Muscle layer of colon (tissue), 2 donors: ENCODE measurements at regions not wholly inside any gene's neighbourhood (a gene's known extent, or its start where the extent isn't known, plus 50 kb on each side); places are given as distances from the start of the nearest gene placed in this dataset.

Experiments
- H3K27ac ChIP-seq: one replicate; pipeline ENCODE4 v1.7.0; 2013; ENCODE audit warnings: low read depth, mild to moderate bottlenecking, low read length, moderate library complexity
- H3K27me3 ChIP-seq, 2 donors: one replicate each; pipeline ENCODE4 v1.7.0; 2013; ENCODE audit warnings: low read length in 2 of 2, mild to moderate bottlenecking in 2 of 2; ENCODE audit not compliant: insufficient read depth in 2 of 2, control insufficient read depth in 1 of 2
- H3K36me3 ChIP-seq: one replicate; pipeline ENCODE4 v1.7.0; 2013; ENCODE audit warnings: mild to moderate bottlenecking, low read length; ENCODE audit not compliant: insufficient read depth
- H3K4me1 ChIP-seq: one replicate; pipeline ENCODE4 v1.7.0; 2013; ENCODE audit warnings: mild to moderate bottlenecking, low read length; ENCODE audit not compliant: insufficient read depth
- H3K4me3 ChIP-seq, 2 donors: one replicate each; pipeline ENCODE4 v1.7.0; 2013; ENCODE audit warnings: low read length in 2 of 2, low read depth in 1 of 2, mild to moderate bottlenecking in 1 of 2, moderate library complexity in 1 of 2
- H3K9ac ChIP-seq: one replicate; pipeline ENCODE4 v1.7.0; 2013; ENCODE audit warnings: low read length
- H3K9me3 ChIP-seq: one replicate; pipeline ENCODE4 v1.7.0; 2013; ENCODE audit warnings: mild to moderate bottlenecking, low read length
- donor health status: abdominal sarcoma.
- donor health status: Adenocarcinoma of cecum.

DNA sequence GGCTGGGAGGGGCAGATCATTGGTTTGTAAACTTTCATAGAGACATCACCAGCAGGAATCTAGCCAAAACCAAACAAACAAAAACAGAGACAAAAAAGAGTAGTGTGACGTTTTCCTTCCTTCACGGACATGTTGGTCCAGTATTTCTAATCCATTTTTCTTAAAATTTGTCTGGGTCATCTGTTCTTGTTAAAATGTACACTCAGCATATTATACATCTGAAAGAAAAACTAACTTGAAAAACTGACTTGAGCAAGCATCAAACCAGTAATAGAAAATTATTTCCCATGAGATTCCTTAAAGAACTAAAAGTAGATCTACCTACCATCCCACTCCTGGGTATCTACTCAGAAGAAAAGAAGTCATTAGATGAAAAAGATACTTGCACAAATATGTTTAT is 164.2 kb downstream of the KLF6 start:
- peaks cover 6% of the 10 kb centered on the region for H3K4me1 ChIP-seq
- H3K9ac ChIP-seq = no peak overlapping the region
- no peaks in the 10 kb centered on the region for H3K27me3 ChIP-seq
- no peaks in the 10 kb centered on the region for H3K9me3 ChIP-seq
- no peak overlapping the region for H3K4me3 ChIP-seq
- H3K27ac ChIP-seq = no peak overlapping the region
- H3K36me3 ChIP-seq = no peaks in the 10 kb centered on the region

DNA sequence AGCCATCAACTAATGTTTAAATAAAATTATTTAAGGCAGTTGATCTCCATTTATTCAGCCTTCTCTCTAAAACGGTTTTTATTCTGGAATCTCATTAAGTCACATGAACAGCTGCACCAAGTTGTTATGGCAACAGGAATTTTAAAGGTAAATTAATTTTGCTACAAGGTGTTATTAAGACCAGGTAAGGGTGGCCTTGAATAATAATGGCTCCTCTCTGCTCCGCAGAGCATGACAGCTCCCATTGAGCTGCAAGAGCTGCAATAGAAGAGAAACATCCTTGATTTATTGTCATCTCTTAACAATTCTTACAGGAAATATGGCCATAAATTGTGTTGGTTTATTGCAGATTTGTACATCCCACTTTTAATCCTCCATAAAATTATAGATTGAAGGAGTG is 165.8 kb downstream of the KLF6 start:
- no peaks in the 10 kb centered on the region for H3K27me3 ChIP-seq
- no peak overlapping the region for H3K9ac ChIP-seq
- H3K4me3 ChIP-seq = no peak overlapping the region
- H3K9me3 ChIP-seq = no peaks in the 10 kb centered on the region
- no peaks in the 10 kb centered on the region for H3K36me3 ChIP-seq
- no peak overlapping the region for H3K27ac ChIP-seq
- H3K4me1 ChIP-seq = no peaks in the 10 kb centered on the region

DNA sequence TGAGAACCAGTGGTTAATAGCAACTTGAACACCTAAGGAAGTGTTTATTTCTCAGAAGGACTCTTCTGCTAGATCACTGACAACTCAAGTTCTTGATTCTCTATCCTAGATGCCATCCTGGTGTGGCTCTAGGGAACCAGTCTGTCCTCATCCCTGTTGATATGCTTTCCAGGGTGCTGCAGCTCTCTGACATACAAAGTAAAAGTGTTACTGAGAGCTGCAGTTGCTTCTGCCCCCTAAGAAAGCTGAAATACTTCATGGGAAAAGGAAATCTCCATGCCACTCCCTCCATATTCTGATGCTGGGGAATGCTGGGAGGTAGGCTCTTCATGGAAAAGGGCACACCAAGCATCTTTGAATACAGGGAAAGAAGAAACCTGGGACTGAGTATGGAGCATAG is 168.1 kb downstream of the KLF6 start:
- Histone ChIP-seq H3K27me3 (no peaks in the 10 kb centered on the region), H3K4me3 (no peak overlapping the region), H3K9me3 (peaks cover 5% of the 10 kb centered on the region), H3K4me1 (no peaks in the 10 kb centered on the region), H3K36me3 (no peaks in the 10 kb centered on the region), H3K9ac (no peak overlapping the region), H3K27ac (no peak overlapping the region)

DNA sequence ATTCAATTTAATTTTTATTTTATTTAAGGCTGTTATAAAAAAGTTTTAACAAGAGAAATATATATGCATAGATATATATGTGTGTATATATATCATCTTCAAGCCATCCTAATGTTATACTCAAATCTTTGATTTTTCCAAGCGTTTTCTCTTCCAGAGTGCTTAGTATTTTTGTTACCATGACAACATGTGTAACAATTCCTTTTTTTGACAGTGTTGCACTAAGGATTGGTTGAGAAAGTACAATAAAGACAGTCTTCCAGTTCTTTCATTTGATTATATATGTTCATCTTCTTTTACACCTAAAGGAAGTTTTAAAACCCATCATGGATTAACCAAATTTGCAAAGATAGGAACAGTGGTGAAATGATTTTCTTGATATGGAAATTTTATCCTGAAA is 171.7 kb downstream of the KLF6 start:
- Histone ChIP-seq H3K9me3 (peaks cover 6% of the 10 kb centered on the region), H3K27ac (no peak overlapping the region), H3K9ac (no peak overlapping the region), H3K4me3 (no peak overlapping the region), H3K27me3 (no peaks in the 10 kb centered on the region), H3K4me1 (no peaks in the 10 kb centered on the region), H3K36me3 (no peaks in the 10 kb centered on the region)

DNA sequence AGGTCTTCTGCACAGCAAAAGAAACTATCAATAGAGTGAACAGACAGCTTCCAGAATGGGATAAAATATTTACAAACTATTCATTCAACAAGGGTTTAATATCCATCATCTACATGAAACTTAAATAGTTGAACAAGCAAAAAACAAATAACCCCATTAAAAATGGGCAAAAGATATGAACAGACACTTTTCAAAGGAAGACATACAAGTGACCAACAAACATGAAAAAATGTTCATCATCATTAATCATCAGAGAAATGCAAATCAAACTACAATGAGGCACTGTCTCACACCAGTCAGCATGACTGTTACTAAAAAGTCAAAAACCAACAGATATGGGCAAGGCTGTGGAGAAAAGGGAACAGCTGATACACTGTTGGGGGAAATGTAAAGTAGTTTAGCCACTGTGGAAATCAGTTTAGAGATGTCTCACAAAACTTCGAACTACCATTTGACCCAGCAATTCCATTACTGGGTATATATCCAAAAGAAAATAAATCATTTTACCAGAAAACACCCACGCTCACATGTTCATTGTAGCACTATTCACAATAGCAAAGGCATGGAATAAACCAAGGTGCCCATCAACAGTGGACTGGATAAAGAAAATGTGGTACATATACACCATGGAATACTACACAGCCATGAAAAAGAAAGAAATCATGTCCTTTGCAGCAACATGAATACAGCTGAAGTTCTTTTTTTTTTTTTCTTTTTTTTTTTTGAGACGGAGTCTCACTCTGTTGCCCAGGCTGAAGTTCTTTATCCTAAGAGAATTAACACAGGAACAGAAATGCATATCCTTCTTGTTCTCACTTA is 172.6 kb downstream of the KLF6 start:
- no peak overlapping the region for H3K4me3 ChIP-seq
- H3K9ac ChIP-seq = no peak overlapping the region

DNA sequence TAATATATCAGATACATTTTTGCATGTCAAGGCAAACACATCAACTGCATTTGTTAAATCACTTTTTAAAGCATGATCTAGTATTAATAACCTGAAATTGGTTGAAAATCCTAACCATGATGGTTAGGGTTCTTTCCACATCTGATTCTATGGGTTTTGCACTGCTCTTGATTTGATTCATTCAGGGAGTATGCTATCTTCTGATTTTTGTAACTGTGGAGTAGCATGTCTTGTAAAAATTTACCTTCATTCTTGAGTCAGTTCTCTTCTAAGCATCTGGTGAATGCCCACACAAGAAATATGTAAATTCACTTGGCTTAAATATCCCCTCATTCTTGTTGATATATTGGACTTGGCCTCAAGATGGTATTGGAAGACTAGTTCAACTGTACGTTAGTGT is 178.7 kb downstream of the KLF6 start:
- H3K27ac ChIP-seq = no peak overlapping the region
- no peaks in the 10 kb centered on the region for H3K4me1 ChIP-seq
- H3K36me3 ChIP-seq = no peaks in the 10 kb centered on the region
- no peak overlapping the region for H3K4me3 ChIP-seq
- H3K9ac ChIP-seq = no peak overlapping the region
- peaks cover 7% of the 10 kb centered on the region for H3K9me3 ChIP-seq
- H3K27me3 ChIP-seq = no peaks in the 10 kb centered on the region

More for the DNA sequence above, 172.6 kb downstream of the KLF6 start:
- Histone ChIP-seq H3K4me1 (no peaks in the 10 kb centered on the region), H3K9me3 (peaks cover 12% of the 10 kb centered on the region), H3K27me3 (no peaks in the 10 kb centered on the region), H3K36me3 (no peaks in the 10 kb centered on the region), H3K27ac (no peak overlapping the region)

DNA sequence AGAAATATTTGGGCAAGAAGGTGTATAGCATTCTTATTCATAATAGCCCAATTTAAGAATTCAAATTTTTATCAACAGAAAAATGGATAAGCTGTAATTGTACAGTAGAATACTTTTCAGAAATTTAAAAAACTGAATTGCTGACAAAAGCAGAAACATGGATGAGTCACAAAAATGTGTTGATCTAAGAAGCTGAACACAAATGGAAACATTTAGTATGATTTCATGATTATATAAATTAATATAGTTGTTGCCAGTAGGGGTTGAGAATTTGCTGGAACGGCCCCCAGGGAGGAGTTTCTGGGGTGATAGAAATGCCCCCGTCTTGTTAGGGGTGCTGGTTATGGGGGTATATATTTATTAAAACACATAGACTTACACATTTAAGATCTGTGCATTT is 179.1 kb downstream of the KLF6 start:
- H3K4me1 ChIP-seq = no peaks in the 10 kb centered on the region
- H3K27me3 ChIP-seq = no peaks in the 10 kb centered on the region
- H3K36me3 ChIP-seq = no peaks in the 10 kb centered on the region
- H3K4me3 ChIP-seq = no peak overlapping the region
- no peak overlapping the region for H3K27ac ChIP-seq
- H3K9ac ChIP-seq = no peak overlapping the region
- H3K9me3 ChIP-seq = peaks cover 7% of the 10 kb centered on the region

DNA sequence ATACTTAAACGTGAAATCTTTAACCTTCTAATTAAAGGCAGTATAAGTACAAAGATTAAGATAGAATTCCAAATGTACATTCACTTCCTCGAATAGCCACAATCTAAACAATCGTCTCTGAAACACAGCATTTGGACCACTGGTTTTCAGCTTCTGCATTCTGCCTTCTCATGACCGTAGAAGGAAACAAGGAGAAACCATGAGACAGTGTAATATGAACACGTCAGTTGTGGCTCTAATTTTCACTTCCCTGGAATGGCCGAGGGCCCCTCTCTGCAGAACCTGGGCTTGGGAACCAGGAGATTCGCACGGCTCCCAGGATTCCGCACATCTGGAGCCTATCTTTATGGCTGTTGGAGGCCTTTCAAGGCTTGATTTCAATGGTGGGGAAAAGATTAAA is 189.3 kb downstream of the KLF6 start:
- no peak overlapping the region for H3K9ac ChIP-seq
- H3K27ac ChIP-seq = no peak overlapping the region
- no peaks in the 10 kb centered on the region for H3K36me3 ChIP-seq
- H3K4me3 ChIP-seq = no peak overlapping the region
- H3K27me3 ChIP-seq = no peaks in the 10 kb centered on the region
- H3K9me3 ChIP-seq = no peaks in the 10 kb centered on the region
- no peaks in the 10 kb centered on the region for H3K4me1 ChIP-seq

DNA sequence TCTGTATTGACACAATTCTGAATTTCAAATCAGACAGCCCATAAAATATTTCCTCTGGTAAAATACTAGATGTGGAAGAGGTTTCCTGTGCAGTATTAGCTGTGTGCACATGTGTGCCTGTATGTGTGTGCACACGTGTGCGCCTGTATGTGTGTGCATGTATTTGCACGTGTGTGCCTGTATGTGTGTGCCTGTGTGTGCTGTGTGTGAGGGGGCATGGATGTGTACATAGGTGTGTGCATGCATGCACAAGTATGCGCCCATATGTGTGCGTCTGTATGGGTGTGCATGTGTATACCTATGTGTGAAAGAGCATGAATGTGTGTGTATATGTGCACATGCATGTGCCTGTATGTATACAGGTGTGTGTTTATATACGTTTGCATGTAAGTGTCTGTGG is 191.4 kb downstream of the KLF6 start:
- Histone ChIP-seq H3K9ac (no peak overlapping the region), H3K36me3 (no peaks in the 10 kb centered on the region), H3K27me3 (no peaks in the 10 kb centered on the region), H3K4me1 (no peaks in the 10 kb centered on the region), H3K4me3 (no peak overlapping the region), H3K27ac (no peak overlapping the region), H3K9me3 (no peaks in the 10 kb centered on the region)

DNA sequence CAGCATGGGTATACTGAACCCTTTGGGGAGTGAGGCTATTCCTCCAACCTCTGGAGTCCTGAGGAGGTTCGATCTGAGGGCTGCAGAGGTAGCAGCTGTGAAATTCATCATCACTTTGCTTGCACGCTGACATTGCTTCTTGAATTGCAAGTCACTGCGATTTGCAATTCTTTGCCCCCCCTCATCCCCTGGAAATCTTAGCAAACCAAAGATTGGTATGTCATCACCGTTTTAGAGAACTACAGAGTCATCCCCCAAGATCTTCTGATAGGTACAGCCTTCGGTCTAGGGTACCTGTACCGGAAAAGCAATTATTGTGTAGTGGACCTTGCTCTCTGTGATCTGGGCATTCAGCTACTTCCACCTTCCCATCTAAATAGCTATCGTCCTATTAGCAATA is 192.6 kb downstream of the KLF6 start:
- H3K27me3 ChIP-seq = no peaks in the 10 kb centered on the region
- H3K4me3 ChIP-seq = no peak overlapping the region
- H3K4me1 ChIP-seq = no peaks in the 10 kb centered on the region
- no peaks in the 10 kb centered on the region for H3K36me3 ChIP-seq
- no peaks in the 10 kb centered on the region for H3K9me3 ChIP-seq
- H3K27ac ChIP-seq = no peak overlapping the region
- H3K9ac ChIP-seq = no peak overlapping the region

DNA sequence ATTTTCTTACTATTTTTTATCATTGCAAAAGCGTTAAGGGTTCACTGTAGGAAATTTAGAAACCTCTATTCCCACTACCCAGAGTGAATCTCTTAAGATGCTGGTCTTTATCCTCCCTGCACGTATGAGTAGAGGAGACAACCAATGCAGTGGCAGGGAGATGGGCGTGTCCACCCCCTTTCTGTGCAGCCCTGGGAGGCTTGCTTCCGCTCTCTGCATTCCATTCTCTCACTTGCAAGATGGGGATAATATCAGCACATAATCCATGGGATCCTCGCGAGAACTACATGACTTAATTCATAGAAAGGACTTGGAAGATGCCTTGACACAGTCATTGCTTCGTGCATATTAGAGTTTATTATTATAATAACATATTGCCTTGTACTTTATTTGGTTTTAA is 196.2 kb downstream of the KLF6 start:
- H3K9ac ChIP-seq = no peak overlapping the region

DNA sequence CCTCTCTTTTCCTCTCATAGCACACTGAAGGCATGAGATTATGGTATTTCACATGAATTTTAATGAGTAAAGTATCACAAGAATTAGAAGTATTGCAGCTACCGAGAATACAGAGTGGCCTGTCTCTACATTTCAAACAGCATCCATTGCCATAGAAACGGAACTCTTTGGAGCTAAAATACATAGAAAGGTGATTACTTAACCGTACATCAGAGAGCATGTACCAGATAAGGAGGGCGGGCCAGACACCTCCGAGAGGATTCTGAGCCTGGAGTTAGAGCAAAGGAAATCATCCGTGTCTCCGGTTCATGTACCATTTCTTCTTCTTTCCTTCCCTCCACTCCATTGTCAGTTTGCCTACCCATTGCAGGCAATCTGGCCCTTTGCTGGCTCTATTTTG is 196.7 kb downstream of the KLF6 start:
- Histone ChIP-seq H3K9ac (no peak overlapping the region), H3K27ac (no peak overlapping the region), H3K4me1 (no peaks in the 10 kb centered on the region), H3K9me3 (no peaks in the 10 kb centered on the region), H3K27me3 (no peaks in the 10 kb centered on the region), H3K36me3 (no peaks in the 10 kb centered on the region), H3K4me3 (no peak overlapping the region)

More for the DNA sequence above, 196.2 kb downstream of the KLF6 start:
- no peaks in the 10 kb centered on the region for H3K4me1 ChIP-seq
- H3K36me3 ChIP-seq = no peaks in the 10 kb centered on the region
- H3K4me3 ChIP-seq = no peak overlapping the region
- no peaks in the 10 kb centered on the region for H3K9me3 ChIP-seq
- H3K27ac ChIP-seq = no peak overlapping the region
- H3K27me3 ChIP-seq = no peaks in the 10 kb centered on the region
